Liver (tissue), 3 donors: ENCODE measurements at regions not wholly inside any gene's neighbourhood (a gene's known extent, or its start where the extent isn't known, plus 50 kb on each side); places are given as distances from the start of the nearest gene placed in this dataset.

Experiments
- CTCF ChIP-seq: fragments of 150-350 bp; IDR thresholded peaks from 2 replicates; pipeline ENCODE4 v1.5.1; 2017; ENCODE audit warnings: improper control_type of control experiment, low read depth, low read length; ENCODE audit not compliant: missing input control
- EGR1 ChIP-seq, 2 donors: IDR thresholded peaks; 2 replicates each; pipeline ENCODE4 v1.6.1; 2016 to 2018; ENCODE audit warnings: antibody characterized with exemption in 2 of 2, low read depth in 2 of 2
- FOXA2 ChIP-seq: IDR thresholded peaks from 2 replicates; pipeline ENCODE4 v1.6.1; 2016; ENCODE audit warnings: antibody characterized with exemption
- GABPA ChIP-seq, 2 donors: IDR thresholded peaks in 1 of 2; conservative IDR thresholded peaks in 1 of 2; 2 replicates each; pipeline ENCODE4 v1.6.1; 2016; ENCODE audit warnings: antibody characterized with exemption in 2 of 2, mild to moderate bottlenecking in 1 of 2, moderate library complexity in 1 of 2
- HNF4G ChIP-seq: IDR thresholded peaks from 2 replicates; pipeline ENCODE4 v1.6.1; 2016; ENCODE audit warnings: antibody characterized with exemption
- JUND ChIP-seq, 2 donors: IDR thresholded peaks; 2 replicates each; pipeline ENCODE4 v1.6.1; 2016; ENCODE audit warnings: antibody characterized with exemption in 2 of 2
- MAX ChIP-seq: IDR thresholded peaks from 2 replicates; pipeline ENCODE4 v1.6.1; 2016; ENCODE audit warnings: antibody characterized with exemption
- RAD21 ChIP-seq, 2 donors: IDR thresholded peaks; 2 replicates each; pipeline ENCODE4 v1.6.1; 2016; ENCODE audit warnings: antibody characterized with exemption in 2 of 2, mild to moderate bottlenecking in 2 of 2
- REST ChIP-seq: IDR thresholded peaks from 2 replicates; pipeline ENCODE4 v1.6.1; 2016; ENCODE audit warnings: antibody characterized with exemption, mild to moderate bottlenecking
- RXRA ChIP-seq, 2 donors: IDR thresholded peaks; 2 replicates each; pipeline ENCODE4 v1.6.1; 2017 to 2018; ENCODE audit warnings: antibody characterized with exemption in 2 of 2, mild to moderate bottlenecking in 1 of 2
- SP1 ChIP-seq: IDR thresholded peaks from 2 replicates; pipeline ENCODE4 v1.6.1; 2018; ENCODE audit warnings: antibody characterized with exemption, mild to moderate bottlenecking
- TAF1 ChIP-seq: conservative IDR thresholded peaks from 2 replicates; pipeline ENCODE4 v1.6.1; 2016; ENCODE audit warnings: antibody characterized with exemption, mild to moderate bottlenecking
- donor health status: healthy.
- donor health status: healthy.

- TF ChIP-seq EGR1 (IDR thresholded peaks at IDR 0.05; ENCODE audit: low read depth in 2 of 2): no peak
- TF ChIP-seq CTCF: no peak
- TF ChIP-seq MAX: no peak
- TF ChIP-seq REST: no peak
- no peak for TF ChIP-seq GABPA (IDR thresholded peaks at IDR 0.05 in 1 of 2, conservative IDR thresholded peaks at IDR 0.05 in 1 of 2)
- TF ChIP-seq JUND (IDR thresholded peaks at IDR 0.05): no peak
- no peak for TF ChIP-seq SP1
- no peak for TF ChIP-seq FOXA2
- TF ChIP-seq TAF1: no peak
- no peak for TF ChIP-seq RXRA (IDR thresholded peaks at IDR 0.05)
- no peak for TF ChIP-seq RAD21 (IDR thresholded peaks at IDR 0.05)
- no peak for TF ChIP-seq HNF4G
Observed at GRCh38 chr18:10124557-10124956, 210.7 kb downstream of the VAPA start.
